HG03432 (cell line): ENCODE measurements at regions not wholly inside any gene's neighbourhood (a gene's known extent, or its start where the extent isn't known, plus 50 kb on each side); places are given as distances from the start of the nearest gene placed in this dataset.
"Not testable (repeated sequence)": the region's sequence is repeated elsewhere in the genome, so short reads cannot be mapped to it uniquely, and the experiment has no call there.

Experiments used
- ATAC-seq: cut with Tn5 transposase; IDR thresholded peaks from one replicate; pipeline ENCODE4 v1.9.1; 2021; ENCODE audit warnings: mild to moderate bottlenecking, moderate library complexity; ENCODE audit not compliant: unreplicated experiment

- ATAC-seq = no peak
Observed at GRCh38 chr3:99322551-99322950, 315.8 kb upstream of the COL8A1 start.

- ATAC-seq = no peak
Observed at GRCh38 chr3:99321261-99321660, 317.1 kb upstream of the COL8A1 start.

DNA sequence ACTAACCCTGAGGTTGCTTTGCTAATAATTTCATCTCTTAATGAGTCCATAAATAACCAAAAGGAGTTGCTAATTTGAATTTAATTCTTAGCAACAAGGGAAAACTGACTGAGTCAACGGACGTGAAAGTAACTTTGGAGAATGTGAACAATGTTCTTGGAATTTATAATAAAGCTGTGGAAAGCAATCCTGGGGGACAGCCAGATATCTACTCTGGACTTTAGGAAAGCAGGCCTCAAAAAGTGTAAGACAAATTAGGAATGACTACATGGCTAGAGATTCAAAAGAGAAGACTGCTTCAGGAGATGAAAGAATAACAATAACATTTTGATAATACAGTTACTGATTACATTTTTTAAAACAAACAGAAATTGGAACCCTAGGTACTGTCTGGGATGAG, 318.4 kb upstream of the COL8A1 start:
- no peak for ATAC-seq

GRCh38 chr3:99319450-99319849, 318.9 kb upstream of the COL8A1 start:
- ATAC-seq = no peak

GRCh38 chr3:99317201-99317600, 321.2 kb upstream of the COL8A1 start:
- no peak for ATAC-seq

DNA sequence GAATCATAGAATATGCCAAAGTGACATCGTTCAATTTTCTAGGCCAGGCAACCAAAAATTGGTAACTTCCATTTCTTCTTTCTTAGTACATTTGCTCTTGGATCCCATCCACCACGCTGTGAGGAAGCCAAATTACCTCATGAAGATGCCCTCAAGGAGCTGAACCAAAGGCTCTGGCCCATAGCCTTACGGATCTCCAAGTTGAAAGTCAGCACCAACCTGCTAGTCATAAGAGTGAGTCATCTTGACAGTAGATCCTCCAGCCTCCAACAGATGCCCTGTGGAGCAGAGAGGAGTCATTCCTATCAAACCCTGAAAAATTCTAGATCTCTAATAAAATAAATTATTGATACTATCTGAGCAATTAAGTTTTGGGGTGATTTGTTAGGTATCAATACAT, 322.5 kb upstream of the COL8A1 start:
- ATAC-seq = no peak

GRCh38 chr3:99313485-99313884, 324.9 kb upstream of the COL8A1 start:
- ATAC-seq = no peak

DNA sequence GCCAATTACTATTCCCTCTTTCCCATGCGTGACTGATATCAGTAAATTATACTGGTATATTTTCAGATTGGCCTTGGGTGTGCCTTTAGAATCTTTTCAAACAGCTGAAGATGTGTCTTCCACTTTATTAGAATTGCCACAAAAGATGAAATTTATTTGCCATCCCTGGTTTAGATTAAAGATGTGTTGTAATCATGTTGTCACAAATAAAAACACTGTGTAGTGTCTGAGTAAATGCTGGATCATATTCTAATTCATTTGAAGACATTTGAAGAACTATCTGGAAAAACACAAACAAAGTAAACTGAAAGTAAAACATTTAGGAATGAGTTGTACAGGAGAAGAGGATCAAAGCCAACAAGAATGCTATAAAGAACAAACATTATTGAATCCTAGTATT, 339.7 kb upstream of the COL8A1 start:
- ATAC-seq = no peak

DNA sequence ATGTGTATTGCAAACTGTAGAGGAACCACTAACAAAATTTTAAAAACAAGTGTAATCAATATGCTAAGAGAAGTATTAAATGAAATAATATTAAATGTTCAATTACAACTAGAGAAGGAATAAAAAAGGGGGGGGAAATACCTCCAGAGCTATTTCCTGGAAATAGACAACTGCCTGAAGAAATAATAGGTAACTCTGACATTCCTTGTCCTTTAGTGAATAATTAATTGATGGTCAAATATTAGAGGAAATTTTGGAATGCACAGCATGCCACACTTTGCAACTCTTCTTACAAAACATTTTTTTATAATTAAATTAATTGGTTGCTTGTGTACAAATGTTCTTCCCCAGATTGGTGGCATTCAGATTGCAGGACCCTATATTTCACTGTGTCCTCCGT, 342.6 kb upstream of the COL8A1 start:
- no peak for ATAC-seq

DNA sequence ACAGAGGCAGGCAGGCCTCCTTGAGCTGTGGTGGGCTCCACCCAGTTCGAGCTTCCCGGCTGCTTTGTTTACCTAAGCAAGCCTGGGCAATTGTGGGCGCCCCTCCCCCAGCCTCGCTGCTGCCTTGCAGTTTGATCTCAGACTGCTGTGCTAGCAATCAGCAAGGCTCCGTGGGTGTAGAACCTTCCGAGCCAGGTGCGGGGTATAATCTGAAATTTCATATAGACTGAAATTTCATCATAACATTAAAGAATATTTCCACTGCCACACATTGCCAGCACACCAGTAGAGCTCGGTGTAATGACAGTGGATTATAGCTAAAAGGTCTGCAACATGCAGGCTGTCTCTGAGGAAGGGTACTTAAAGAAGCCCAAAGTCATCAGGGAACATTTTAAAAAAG, 344.3 kb upstream of the COL8A1 start:
- not testable (repeated sequence) for ATAC-seq

DNA sequence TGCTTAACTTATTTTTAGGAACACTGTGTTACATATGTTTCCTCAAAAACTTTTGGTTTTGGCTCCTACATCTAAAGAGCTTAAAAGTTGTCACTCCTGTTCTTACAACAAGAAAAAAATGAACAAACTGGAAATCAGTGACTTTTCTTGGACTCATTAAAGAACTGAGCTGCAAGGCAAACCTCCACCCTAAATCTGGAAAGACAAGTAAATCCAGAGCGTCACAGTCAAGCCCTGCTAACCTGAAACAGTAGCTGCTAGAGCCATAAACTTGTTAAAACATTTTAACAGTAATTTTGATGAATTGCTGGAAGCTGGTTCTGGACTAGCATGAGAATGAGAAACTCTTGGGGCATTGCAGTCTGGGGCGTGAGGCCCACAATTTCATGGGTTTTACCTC, 350.5 kb upstream of the COL8A1 start:
- no peak for ATAC-seq

- no peak for ATAC-seq
Observed at GRCh38 chr3:99286266-99286845, 352.0 kb upstream of the COL8A1 start.

DNA sequence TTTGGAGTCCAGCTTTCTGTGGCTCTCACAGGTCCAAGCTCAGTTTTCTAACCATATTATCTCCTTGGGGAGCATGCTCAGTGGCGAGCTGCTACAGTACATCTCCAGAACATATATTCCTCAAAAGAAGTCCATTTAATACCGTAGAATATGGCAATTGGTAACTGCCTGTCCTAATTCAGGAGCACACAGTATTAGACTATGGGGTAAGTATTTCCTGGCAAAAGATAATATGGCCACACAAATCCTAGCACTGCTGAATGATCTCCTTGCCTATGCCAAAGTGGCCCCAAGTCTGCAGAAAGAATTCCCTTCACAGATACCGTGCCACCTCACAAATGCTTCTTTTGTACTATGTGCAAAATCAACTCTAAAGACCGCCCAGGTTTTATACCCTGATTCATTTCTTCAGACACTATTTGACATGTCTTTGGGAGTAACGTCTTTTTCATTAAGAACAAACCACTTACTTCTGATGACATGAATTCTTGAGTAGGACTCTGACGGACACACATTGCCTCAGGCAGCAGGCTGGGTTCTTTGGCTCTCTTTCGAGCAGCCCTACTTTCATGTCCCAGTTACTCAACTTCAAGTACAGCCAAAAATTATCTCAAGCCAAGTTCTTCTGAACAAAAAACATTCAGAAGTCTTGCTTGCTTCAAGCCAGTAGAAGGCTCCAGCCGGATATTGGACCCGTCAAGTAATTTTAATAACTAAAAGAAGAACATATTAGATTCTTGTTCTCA, 368.3 kb upstream of the DCBLD2 start:
- ATAC-seq = no peak

DNA sequence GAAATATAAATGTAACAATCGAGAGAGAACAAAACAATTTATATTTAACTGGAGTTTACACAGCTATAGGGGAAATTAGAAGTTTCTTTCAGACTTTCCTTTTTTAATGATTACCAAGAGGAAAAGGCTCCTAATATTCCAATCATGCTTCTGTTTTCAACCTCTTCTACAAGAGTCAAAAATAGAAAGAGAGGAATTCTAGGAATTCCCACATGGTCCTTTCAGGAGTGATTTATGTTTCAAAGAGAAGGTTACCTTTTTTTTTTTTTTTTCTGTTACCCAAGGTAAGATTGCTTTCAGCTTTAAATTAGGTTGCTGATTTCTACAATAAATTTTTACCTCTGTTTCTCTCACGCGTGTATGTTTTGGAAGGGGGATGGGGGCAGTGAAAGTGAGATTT, 355.3 kb upstream of the DCBLD2 start:
- ATAC-seq = no peak

DNA sequence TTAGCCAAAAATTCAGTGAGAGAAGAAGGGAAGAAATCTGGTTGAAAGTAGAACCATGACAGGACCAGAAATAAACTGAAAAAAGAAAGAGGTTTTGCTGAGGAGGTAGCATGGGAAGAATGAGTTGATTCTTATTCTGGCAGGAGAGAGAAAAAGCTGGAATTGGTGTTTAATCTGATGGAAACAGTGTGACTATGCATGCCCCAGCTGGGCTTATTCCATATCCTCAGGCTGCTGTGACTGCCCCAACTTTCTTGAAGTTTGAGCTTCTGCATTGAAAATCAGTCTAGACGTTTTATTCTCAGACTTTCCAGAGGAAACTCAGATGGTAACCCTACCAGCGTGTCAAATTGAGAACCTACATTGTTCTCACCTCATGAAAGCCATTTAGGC, 352.5 kb upstream of the DCBLD2 start:
- no peak for ATAC-seq

GRCh38 chr3:99250821-99251355, 349.4 kb upstream of the DCBLD2 start:
- no peak for ATAC-seq

DNA sequence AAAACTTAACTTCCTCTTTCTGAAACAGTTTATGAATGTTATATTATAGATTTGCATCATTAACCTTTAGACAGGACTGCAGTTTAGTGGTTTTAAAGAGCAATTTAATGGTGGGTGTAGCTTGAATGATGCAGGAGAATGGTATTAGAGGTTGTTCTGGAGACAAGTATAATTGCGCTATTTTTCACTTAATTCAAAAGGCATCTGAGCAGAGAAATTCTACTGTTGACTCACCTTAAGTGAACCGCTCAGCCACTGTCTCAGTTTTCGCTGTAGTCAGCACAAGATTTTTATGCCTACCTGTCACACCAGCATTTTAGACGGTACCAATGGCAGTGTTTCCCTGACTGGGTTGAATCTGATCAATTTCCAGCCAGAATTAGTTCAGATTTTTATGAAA, 348.8 kb upstream of the DCBLD2 start:
- no peak for ATAC-seq

- ATAC-seq = no peak
Observed at GRCh38 chr3:99249627-99250026, 348.1 kb upstream of the DCBLD2 start.

DNA sequence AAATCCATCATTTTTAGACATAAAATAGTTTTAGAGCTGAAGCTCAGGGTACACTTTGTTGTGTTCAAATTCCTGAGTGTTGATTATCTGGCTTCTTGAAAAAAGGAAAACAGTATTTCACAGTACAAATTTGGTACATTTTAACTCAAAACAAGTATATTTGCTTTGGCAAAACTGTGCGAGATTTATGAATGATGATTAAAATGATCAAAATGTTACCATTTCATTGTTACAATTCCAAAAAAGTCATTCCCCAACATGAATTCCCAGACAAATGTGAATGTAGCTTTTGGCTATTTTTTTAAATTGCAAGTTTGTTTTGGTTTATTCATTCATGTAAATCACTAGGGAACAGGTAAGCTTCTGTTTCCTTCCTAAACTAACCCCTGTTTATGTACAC, 347.4 kb upstream of the DCBLD2 start:
- no peak for ATAC-seq

GRCh38 chr3:99248130-99248529, 346.6 kb upstream of the DCBLD2 start:
- no peak for ATAC-seq

DNA sequence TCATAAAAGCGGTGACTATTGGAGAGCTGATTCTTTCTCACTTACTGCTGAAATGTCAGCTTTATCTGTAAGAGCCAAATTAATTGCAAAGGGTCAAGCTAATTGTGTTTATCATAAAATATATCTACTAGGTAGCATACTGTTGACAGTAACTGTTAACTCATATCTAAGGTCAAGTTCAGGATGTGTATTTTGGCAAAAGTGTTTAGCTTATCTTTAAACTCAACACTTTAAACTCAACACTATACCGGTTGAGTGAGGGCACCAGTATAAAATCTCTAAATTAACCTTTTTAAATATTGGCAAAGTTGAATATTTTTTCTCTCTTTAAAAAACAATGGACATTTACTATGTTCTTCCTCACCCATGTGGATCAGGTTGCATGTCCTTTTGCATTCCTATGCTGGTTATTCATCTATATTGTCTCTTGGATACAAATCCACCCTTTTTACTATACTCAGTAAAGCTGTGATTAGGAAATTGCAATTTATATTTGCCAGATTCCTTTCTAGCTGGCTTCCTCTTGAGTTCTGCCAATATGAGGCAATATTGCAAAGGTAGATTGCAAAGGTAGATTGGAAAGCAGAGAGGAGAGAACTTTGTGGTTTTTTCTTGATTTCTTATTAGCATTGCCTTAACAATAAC, 344.6 kb upstream of the DCBLD2 start:
- ATAC-seq = no peak

- no peak for ATAC-seq
Observed at GRCh38 chr3:99242271-99242670, 340.8 kb upstream of the DCBLD2 start.
